BJ (cell line): ENCODE measurements at regions not wholly inside any gene's neighbourhood (a gene's known extent, or its start where the extent isn't known, plus 50 kb on each side); places are given as distances from the start of the nearest gene placed in this dataset.

Experiments
- CTCF ChIA-PET: fragments of 350-600 bp; formaldehyde crosslinking; extraction: SDS; loops from one replicate; lab custom pipeline; 2021; ENCODE audit warnings: antibody characterized with exemption, inconsistent platforms; lab: Yijun Ruan, JAX
- POLR2A ChIA-PET: fragments of 300-600 bp; sonication (Branson Sonifier 250); formaldehyde crosslinking; extraction: SDS; loops from one replicate; lab custom pipeline; 2021; ENCODE audit warnings: antibody characterized with exemption; lab: Charles Lee
- DNase-seq: peaks from one replicate; pipeline ENCODE4 v3.0.0-alpha.2; 2011; ENCODE audit warnings: low read depth
- H3K27me3 ChIP-seq: 2 replicates; pipeline ENCODE4 v1.6.0; 2011; ENCODE audit warnings: low read length; ENCODE audit not compliant: control insufficient read depth, insufficient read depth
- H3K36me3 ChIP-seq: 2 replicates; pipeline ENCODE4 v1.5.1; 2011; ENCODE audit warnings: low read length; ENCODE audit not compliant: control insufficient read depth, insufficient read depth
- H3K4me3 ChIP-seq: 2 replicates; pipeline ENCODE4 v1.5.1; 2011; ENCODE audit warnings: low read depth, mild to moderate bottlenecking, control low read depth, low read length
- CTCF ChIP-seq: IDR thresholded peaks from 2 replicates; pipeline ENCODE4 v1.5.1; 2011; ENCODE audit warnings: low read depth, mild to moderate bottlenecking, control low read depth, inconsistent platforms, low read length, moderate library complexity; ENCODE audit not compliant: insufficient read depth

GRCh38 chr2:118618279-118618678 is 229.2 kb downstream of the EN1 start:
- ChIA-PET POLR2A (no interaction called here), CTCF (interaction anchor here (1.3 to 1.6 kb wide), 2 partner anchors 10 to 64 kb away, joined by 3 to 4 read pairs; no protein-coding TSS in a partner anchor)
- H3K27me3 ChIP-seq = 0 out of 2 replicates have a peak, but pooled peaks cover 3% of the 10 kb centered on the region
- H3K4me3 ChIP-seq = no peak overlapping the region
- no peak for TF ChIP-seq CTCF
- no peak for DNase-seq
- no peaks in the 10 kb centered on the region for H3K36me3 ChIP-seq

GRCh38 chr2:118616432-118616831 is 231.0 kb downstream of the EN1 start:
- Histone ChIP-seq H3K36me3 (no peaks in the 10 kb centered on the region), H3K4me3 (no peak overlapping the region), H3K27me3 (0 out of 2 replicates have a peak, but pooled peaks cover 1% of the 10 kb centered on the region)
- POLR2A ChIA-PET = no interaction called here
- DNase-seq = no peak
- CTCF ChIA-PET = no interaction called here
- no peak for TF ChIP-seq CTCF

GRCh38 chr2:118614841-118615271 is 232.6 kb downstream of the EN1 start:
- no peak for DNase-seq
- Histone ChIP-seq H3K27me3 (0 out of 2 replicates have a peak, but pooled peaks cover 1% of the 10 kb centered on the region), H3K36me3 (no peaks in the 10 kb centered on the region), H3K4me3 (no peak overlapping the region)
- no peak for TF ChIP-seq CTCF
- CTCF ChIA-PET = interaction anchor here (0.8 to 1.0 kb wide), 2 partner anchors 40 to 241 kb away, joined by 3 read pairs; no protein-coding TSS in a partner anchor
- POLR2A ChIA-PET = no interaction called here

GRCh38 chr2:118613737-118614136 is 233.7 kb downstream of the EN1 start:
- POLR2A ChIA-PET = interaction anchor here (0.6 kb wide), 1 partner anchor 19 kb away, joined by 4 read pairs; no protein-coding TSS in a partner anchor
- CTCF ChIA-PET = interaction anchor here (0.8 kb wide), 2 partner anchors 13 to 38 kb away, joined by 3 read pairs; no protein-coding TSS in a partner anchor
- Histone ChIP-seq H3K36me3 (no peaks in the 10 kb centered on the region), H3K27me3 (0 out of 2 replicates have a peak, but pooled peaks cover 1% of the 10 kb centered on the region), H3K4me3 (no peak overlapping the region)
- no peak for DNase-seq
- no peak for TF ChIP-seq CTCF

GRCh38 chr2:118611691-118612090 is 235.8 kb downstream of the EN1 start:
- H3K4me3 ChIP-seq = no peak overlapping the region
- no peaks in the 10 kb centered on the region for H3K36me3 ChIP-seq
- ChIA-PET POLR2A (no interaction called here), CTCF (interaction anchor here (0.6 kb wide), 1 partner anchor 119 kb away, joined by 3 read pairs; no protein-coding TSS in a partner anchor)
- DNase-seq = no peak
- TF ChIP-seq CTCF = no peak
- peaks cover 1% of the 10 kb centered on the region; the same call in 1 of the 2 replicates for H3K27me3 ChIP-seq
